HFFc6 (cell line): ENCODE measurements at regions not wholly inside any gene's neighbourhood (a gene's known extent, or its start where the extent isn't known, plus 50 kb on each side); places are given as distances from the start of the nearest gene placed in this dataset.
"Not testable (repeated sequence)": the region's sequence is repeated elsewhere in the genome, so short reads cannot be mapped to it uniquely, and the experiment has no call there.

ENCODE experiments used
- DNase-seq: peaks from one replicate; pipeline ENCODE4 v3.0.0-alpha.2; 2018
- H3K27ac Mint-ChIP-seq: 2 replicates; pipeline ENCODE4 v1.8.0; 2020; ENCODE audit warnings: mild to moderate bottlenecking, mixed read lengths
- H3K27me3 Mint-ChIP-seq: 2 replicates; pipeline ENCODE4 v1.8.0; 2021; ENCODE audit warnings: mild to moderate bottlenecking, moderate library complexity, mixed read lengths; ENCODE audit not compliant: insufficient read depth
- H3K36me3 Mint-ChIP-seq: 2 replicates; pipeline ENCODE4 v1.8.0; 2021; ENCODE audit warnings: low read depth, mixed read lengths
- H3K4me1 Mint-ChIP-seq: 2 replicates; pipeline ENCODE4 v1.8.0; 2020; ENCODE audit warnings: low read depth, mixed read lengths
- H3K4me3 Mint-ChIP-seq: 2 replicates; pipeline ENCODE4 v1.8.0; 2020; ENCODE audit warnings: mild to moderate bottlenecking, moderate library complexity, mixed read lengths
- H3K9me3 Mint-ChIP-seq: 2 replicates; pipeline ENCODE4 v1.8.0; 2020; ENCODE audit warnings: mild to moderate bottlenecking, mixed read lengths
- CTCF ChIP-seq: fragments of 200-600 bp; sonication (generic); IDR thresholded peaks from 2 replicates; pipeline ENCODE4 v1.5.0; 2021; ENCODE audit warnings: antibody characterized with exemption, mild to moderate bottlenecking

DNA sequence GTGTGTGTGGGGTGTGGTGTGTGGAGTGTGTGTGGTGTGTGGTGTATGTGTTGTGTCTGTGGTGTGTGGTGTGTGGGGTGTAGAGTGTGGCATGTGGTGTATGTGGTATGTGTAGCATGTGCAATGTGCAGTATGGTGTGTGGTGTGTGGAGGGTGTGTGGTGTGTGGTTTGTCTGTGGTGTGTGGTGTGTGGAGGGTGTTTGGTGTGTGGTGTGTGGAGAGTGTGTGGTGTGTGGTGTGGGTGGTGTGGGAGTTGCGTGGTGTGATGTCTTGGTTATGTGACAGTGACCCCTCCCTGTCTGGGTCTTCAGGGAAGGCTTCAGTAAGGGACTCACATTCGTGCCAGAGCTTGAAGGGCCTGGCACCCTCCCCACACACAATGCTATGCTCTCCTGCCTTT lies 718.2 kb upstream of the SOX11 start:
- no peak overlapping the region for H3K4me3 Mint-ChIP-seq
- H3K27me3 Mint-ChIP-seq = no peaks in the 10 kb centered on the region; the same call in 1 of the 2 replicates
- H3K4me1 Mint-ChIP-seq = no peaks in the 10 kb centered on the region
- H3K36me3 Mint-ChIP-seq = 0 out of 2 replicates have a peak, but pooled peaks cover 3% of the 10 kb centered on the region
- H3K27ac Mint-ChIP-seq = no peak overlapping the region
- DNase-seq = no peak
- H3K9me3 Mint-ChIP-seq = peaks cover 44% of the 10 kb centered on the region
- TF ChIP-seq CTCF = no peak

DNA sequence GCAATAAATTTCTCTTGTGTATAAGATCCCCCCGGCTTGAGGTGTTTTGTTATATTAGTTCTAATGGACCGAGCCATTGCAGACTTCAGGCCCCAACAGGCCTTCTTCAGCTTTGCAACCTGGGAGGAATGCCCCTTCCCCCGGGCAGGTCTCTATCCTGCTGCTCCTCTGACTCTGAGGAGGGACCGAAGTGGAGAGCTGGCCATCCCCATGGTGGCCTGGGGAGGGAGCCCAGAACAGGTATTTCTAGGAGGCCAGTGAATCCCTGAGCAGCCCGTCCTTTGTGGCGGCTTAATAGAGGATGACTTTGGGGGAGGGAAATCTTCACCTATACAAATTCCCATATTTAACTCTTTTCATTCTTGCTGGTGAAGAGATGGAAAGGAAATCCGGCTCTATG lies 715.8 kb upstream of the SOX11 start:
- no peaks in the 10 kb centered on the region; the same call in 1 of the 2 replicates for H3K27me3 Mint-ChIP-seq
- no peak overlapping the region for H3K4me3 Mint-ChIP-seq
- TF ChIP-seq CTCF = no peak
- no peaks in the 10 kb centered on the region for H3K4me1 Mint-ChIP-seq
- H3K27ac Mint-ChIP-seq = no peak overlapping the region
- no peak for DNase-seq
- H3K36me3 Mint-ChIP-seq = peaks cover 5% of the 10 kb centered on the region; the same call in 1 of the 2 replicates
- H3K9me3 Mint-ChIP-seq = peaks cover 46% of the 10 kb centered on the region

DNA sequence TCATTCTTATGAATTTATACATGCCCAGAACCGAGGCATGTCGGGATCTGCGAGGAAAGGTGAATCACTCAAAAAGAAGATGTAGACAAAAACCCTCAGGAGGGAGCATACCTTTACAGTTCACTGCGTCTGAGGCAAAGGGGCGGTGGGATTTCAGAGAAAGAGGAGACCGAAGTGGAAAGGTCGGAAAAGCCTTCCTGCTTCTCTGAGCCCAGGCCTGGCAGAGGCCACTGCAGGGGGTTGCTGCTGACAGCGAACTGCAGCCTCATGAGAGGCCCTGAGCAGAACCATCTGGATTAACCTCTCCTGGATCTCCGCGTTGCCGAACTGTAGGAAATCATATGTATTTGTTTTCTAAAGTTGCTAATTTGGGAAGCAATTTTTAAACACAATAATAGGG lies 713.1 kb upstream of the SOX11 start:
- Mint-ChIP-seq H3K4me3 (no peak overlapping the region), H3K4me1 (no peaks in the 10 kb centered on the region), H3K9me3 (peaks cover 46% of the 10 kb centered on the region), H3K36me3 (peaks cover 5% of the 10 kb centered on the region; the same call in 1 of the 2 replicates), H3K27ac (no peak overlapping the region), H3K27me3 (no peaks in the 10 kb centered on the region; the same call in 1 of the 2 replicates)
- no peak for TF ChIP-seq CTCF
- DNase-seq = no peak

DNA sequence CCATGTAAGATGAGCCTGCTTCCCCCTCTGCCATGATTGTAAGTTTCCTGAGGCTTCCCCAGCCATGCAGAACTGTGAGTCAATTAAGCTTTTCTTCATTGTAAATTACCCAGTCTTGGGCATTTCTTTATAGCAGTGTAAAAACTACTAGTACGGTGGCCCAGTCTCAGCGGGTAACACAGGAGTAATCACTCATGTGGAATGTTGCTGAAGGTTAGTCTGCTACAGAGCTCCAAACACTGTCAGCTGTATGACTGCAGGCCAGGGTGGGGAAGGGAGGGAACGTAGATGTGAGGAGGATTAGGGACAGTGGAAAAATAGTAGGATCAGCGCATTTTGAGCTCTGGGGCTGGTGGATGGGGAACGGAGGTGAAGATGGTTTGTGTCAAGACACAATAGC lies 711.2 kb upstream of the SOX11 start:
- no peak for DNase-seq
- Mint-ChIP-seq H3K4me3 (no peak overlapping the region), H3K4me1 (no peaks in the 10 kb centered on the region), H3K9me3 (peaks cover 51% of the 10 kb centered on the region), H3K36me3 (peaks cover 11% of the 10 kb centered on the region; the same call in 1 of the 2 replicates), H3K27me3 (no peaks in the 10 kb centered on the region; the same call in 1 of the 2 replicates), H3K27ac (no peak overlapping the region)
- no peak for TF ChIP-seq CTCF

- no peak overlapping the region for H3K4me3 Mint-ChIP-seq
- no peaks in the 10 kb centered on the region for H3K4me1 Mint-ChIP-seq
- H3K9me3 Mint-ChIP-seq = peaks cover 42% of the 10 kb centered on the region
- H3K27me3 Mint-ChIP-seq = no peaks in the 10 kb centered on the region
- H3K36me3 Mint-ChIP-seq = peaks cover 11% of the 10 kb centered on the region; the same call in 1 of the 2 replicates
- no peak for TF ChIP-seq CTCF
- DNase-seq = no peak
- H3K27ac Mint-ChIP-seq = no peak overlapping the region
Measured at GRCh38 chr2:4981802-4982409, 710.3 kb upstream of the SOX11 start.

DNA sequence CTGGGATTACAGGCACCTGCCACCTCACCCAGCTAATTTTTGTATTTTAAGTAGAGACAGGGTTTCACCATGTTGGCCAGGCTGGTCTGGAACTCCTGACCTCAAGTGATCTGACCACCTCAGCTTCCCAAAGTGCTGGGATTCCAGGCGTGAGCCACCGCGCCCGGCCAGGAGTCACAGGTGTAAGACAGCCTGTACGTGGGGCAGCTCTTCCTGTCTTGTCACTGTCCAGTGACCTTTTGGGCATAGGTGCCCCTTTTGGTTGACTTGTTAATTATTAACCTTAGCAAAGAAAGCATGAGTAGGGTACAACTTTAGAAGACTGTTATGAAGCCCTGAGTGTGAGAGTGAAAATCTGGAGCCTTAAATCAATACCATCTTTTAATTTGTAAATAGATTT lies 703.7 kb upstream of the SOX11 start:
- not testable (repeated sequence) for DNase-seq, H3K27me3 Mint-ChIP-seq, H3K4me3 Mint-ChIP-seq, H3K27ac Mint-ChIP-seq, H3K4me1 Mint-ChIP-seq
- H3K9me3 Mint-ChIP-seq = peaks cover 42% of the 10 kb centered on the region
- peaks cover 14% of the 10 kb centered on the region; the same call in 1 of the 2 replicates for H3K36me3 Mint-ChIP-seq
